Left lobe of liver (tissue), 2 donors: ENCODE measurements at regions not wholly inside any gene's neighbourhood (a gene's known extent, or its start where the extent isn't known, plus 50 kb on each side); places are given as distances from the start of the nearest gene placed in this dataset.
A peak's percentile ranks its signal among the peaks of the same experiment; 100 is the strongest.
"Not testable (repeated sequence)": the region's sequence is repeated elsewhere in the genome, so short reads cannot be mapped to it uniquely, and the experiment has no call there.

Experiments
- ATAC-seq: fragments of 200-7000 bp; cut with Tn5 transposase; one replicate; pipeline ENCODE4 v1.9.1; 2020; ENCODE audit warnings: mild to moderate bottlenecking, moderate library complexity
- DNase-seq: peaks from one replicate; pipeline ENCODE4 v3.0.0-alpha.2; 2020; ENCODE audit warnings: low spot score
- donor health status: DM: no; HTN: no; CAD: no; lungs with moderate emphysema.
- donor health status: DM: no; HTN: yes; CAD: no.

DNA sequence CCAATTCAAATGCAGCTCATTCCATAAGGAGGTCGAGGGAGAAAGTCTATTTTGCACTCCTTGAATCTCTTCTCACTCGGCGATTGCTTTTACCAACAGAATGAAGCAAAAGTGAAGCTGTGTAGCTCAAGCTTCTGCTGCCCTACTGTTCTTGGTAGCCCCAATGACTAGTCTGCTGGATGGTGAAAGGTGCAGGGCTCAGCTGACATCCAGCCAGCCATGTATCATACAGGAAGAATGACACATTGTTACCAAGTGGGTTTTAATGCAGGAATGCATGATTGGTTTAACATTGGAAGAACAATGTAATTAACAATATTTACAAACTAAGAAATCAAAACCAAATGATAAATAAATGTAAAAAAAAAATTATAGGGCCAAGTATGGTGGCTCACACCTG lies 286.2 kb upstream of the HSFY2 start:
- no peak for ATAC-seq

DNA sequence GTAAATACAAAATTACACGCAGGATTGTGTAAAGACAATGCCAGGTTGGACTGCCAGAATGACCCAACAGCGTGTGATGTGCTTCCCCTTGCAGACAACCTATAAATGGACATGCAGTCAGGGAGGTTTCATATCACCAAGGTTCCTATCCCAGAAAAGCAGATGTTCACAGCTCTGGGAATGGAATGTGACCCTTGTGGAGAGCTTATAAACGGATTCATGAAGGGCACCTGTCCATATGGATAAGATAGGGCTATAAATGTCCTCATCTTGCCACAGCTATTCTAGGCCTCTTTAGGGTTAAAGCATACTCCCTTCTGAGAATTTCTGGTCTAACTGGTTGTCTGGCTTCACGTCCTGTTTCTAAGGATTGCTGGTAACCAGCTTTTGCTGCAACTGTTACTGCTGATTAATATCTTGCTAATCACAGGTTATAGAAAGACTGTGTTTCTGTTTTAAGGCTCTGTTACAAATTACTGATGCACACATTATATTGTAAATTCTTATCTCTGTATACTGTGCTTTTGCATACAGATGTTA lies 285.4 kb upstream of the HSFY2 start:
- ATAC-seq (no peak), DNase-seq (no peak)

More for the DNA sequence above, 286.2 kb upstream of the HSFY2 start:
- no peak for DNase-seq

GRCh38 chrY:19056138-19056469 lies 282.6 kb upstream of the HSFY2 start:
- ATAC-seq (no peak), DNase-seq (no peak)

GRCh38 chrY:19055232-19056137 lies 281.9 kb upstream of the HSFY2 start:
- ATAC-seq (no peak), DNase-seq (no peak)

GRCh38 chrY:19053806-19054205 lies 280.3 kb upstream of the HSFY2 start:
- no peak for ATAC-seq
- no peak for DNase-seq

DNA sequence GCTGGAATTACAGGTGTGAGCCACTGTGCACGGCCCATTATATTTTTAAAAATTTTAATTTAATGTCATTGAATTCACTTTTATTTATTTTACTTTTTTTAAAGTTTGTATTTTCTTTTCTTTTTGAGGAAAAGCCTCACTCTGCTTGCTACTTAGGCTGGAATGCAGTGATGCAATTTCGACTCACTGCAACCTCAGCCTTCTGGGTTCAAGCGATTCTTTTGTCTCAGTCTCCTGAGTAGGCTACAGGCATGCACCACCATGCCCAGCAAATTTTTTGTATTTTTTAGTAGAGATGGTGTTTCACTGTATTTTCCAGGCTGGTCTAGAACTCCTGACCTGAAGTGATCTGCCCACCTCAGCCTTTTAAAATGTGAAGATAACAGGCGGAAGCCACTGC lies 277.5 kb upstream of the HSFY2 start:
- no peak for DNase-seq
- no peak for ATAC-seq

GRCh38 chrY:19042984-19043442 lies 269.5 kb upstream of the HSFY2 start:
- no peak for ATAC-seq
- DNase-seq: no peak

DNA sequence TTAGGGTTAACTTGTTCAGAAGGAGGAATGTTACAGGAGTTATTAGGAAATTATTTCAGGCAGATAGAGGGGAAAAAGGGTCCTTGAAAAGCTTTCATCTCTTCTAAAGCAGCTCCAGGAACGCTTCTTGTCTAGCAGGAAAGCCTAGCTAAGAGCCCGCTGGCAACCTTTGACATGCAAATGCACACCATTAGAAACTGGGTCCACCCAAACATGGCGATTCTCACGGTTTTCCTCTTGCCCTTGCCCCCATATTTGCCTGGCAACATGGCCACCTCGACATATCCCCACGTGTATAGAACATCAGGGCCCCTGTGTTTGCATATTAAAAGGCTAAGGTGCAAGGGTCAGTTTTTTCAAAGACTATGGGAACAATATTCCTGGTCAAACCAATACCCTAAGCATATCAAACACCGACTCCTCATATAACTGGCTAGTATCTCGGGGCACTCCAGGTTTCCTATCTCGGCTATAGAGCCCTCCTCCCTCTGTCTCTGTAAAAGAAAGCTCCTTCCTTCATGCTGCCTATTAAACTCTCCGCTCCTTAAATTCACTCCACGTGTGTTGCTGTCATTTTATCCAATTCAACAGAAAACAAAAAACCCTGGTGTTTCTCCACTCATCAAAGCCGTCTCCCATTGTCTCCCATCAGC lies 268.9 kb upstream of the HSFY2 start:
- ATAC-seq: no peak
- DNase-seq: no peak

DNA sequence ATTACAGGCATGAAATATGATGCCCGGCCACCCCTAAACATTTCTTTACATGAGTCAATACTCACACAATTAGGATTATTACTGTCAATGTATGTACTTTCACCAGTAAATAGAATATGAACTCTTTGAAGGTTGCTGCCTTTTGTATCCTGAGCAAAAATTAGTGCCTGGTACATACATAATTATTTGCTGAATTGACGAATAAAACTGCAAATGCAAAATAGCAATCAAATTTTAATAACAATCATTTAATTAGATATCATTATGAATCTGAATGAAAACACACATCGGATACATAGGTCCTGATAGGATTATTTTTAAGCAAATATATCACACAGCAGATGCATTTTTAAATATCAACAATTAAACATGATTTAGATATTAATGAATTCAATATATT lies 253.1 kb upstream of the HSFY2 start:
- no peak for DNase-seq
- ATAC-seq: no peak

DNA sequence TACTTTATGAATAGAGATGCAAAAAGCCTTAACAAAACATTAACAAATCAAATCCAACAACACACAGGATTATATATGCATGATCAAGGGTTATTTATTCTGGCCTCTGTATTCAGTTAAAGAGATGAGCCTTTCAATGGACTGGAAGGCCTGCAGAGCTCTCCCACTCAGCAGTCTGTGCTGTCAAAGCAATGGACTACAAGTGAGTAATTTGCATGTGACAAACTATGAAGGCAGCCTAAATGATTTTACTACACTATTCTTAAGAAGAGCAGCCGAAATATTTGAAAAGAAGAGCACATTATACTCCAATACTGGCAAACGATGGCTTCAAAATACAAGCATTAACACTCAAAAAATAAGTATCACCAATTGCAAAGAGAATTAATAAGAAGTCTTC lies 250.4 kb upstream of the HSFY2 start:
- no peak for ATAC-seq
- DNase-seq: no peak

- DNase-seq (no peak), ATAC-seq (no peak)
These were observed 246.7 kb upstream of the HSFY2 start for GRCh38 chrY:19020193-19020592.

- DNase-seq: no peak
- no peak for ATAC-seq
These were observed 243.5 kb upstream of the HSFY2 start for GRCh38 chrY:19016990-19017389.

DNA sequence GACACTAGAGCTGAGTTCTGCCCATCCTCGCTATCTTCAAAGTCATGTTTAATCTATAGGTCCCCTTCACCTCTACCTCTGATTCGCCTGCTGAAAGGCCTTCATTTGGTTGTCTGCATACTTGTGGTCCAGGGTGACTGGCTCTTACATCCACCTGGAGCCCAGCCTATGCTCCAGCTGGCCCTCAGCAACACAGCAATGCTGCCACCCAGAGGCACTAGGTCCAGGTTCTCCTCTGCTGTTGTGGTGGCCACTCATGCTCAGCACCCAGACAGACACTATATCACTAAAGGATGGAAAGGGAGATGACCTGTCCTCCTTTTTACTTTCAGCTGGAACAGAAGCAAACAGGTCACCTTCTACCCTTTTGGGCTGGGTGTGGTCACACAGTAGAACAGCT lies 242.3 kb upstream of the HSFY2 start:
- DNase-seq (peak; percentile 51), ATAC-seq (peak; percentile 97)

DNA sequence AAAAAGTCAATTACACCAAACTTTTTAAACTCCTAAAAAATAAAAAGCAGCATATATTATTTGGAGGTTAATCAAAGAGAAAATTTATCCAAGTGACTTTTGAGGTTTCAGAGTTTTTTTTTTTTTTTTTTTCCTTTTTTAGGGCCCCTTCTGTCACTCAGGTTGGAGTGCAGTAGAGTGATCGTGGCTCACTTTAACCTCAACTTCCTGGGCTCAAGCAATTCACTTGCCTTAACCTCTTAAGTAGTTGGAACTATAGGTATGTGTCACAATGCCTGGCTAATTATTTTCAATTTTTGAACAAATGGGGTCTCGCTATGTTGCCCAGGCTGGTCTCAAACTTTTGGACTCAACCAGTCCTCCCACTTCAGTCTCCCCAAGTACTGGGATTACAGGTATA lies 241.7 kb upstream of the HSFY2 start:
- DNase-seq: no peak
- ATAC-seq: no peak

- ATAC-seq: peak; percentile 66
- no peak for DNase-seq
These were observed 239.4 kb upstream of the HSFY2 start for GRCh38 chrY:19012985-19013384.

DNA sequence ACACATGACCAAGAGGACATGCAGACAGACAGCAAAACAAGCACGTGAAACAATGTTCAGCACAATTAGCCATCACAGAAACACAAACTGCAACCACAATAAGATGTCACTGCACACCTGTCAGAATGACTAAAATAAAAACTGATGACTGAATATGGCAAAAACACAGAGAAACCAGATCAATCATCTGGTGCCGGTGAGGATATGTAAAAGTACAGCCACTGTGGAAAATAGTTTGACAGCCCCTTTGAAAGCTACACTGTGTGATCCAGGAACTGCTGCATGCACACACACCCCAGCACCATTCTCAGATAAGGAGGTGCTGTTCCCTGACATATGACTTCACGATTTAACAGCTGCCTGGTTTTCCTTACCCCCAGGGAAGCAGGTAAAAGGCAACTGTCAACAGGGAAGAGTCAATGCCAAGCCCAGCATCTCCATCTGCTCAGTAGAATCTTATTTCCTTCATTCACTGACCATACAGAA lies 238.1 kb upstream of the HSFY2 start:
- DNase-seq (no peak), ATAC-seq (no peak)

GRCh38 chrY:19006234-19006633 lies 232.7 kb upstream of the HSFY2 start:
- no peak for ATAC-seq
- DNase-seq: no peak

DNA sequence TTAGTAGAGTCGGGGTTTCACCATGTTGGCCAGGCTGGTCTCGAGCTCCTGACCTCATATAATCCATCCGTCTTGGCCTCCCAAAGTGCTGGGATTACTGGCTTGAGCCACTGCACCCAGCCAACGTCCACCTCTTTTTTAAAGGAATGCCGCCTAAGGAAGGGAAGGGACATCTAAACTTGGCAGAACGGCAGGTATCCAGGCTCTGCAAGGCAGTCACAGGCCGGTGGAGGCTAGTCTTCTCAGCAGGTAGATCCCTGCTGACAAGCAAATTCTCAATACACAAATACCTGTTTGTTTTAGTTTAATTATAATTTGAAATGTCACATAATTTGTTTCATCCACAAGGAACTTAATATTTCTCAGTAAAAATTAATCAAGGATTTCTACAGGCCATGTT lies 232.0 kb upstream of the HSFY2 start:
- DNase-seq (no peak), ATAC-seq (no peak)

DNA sequence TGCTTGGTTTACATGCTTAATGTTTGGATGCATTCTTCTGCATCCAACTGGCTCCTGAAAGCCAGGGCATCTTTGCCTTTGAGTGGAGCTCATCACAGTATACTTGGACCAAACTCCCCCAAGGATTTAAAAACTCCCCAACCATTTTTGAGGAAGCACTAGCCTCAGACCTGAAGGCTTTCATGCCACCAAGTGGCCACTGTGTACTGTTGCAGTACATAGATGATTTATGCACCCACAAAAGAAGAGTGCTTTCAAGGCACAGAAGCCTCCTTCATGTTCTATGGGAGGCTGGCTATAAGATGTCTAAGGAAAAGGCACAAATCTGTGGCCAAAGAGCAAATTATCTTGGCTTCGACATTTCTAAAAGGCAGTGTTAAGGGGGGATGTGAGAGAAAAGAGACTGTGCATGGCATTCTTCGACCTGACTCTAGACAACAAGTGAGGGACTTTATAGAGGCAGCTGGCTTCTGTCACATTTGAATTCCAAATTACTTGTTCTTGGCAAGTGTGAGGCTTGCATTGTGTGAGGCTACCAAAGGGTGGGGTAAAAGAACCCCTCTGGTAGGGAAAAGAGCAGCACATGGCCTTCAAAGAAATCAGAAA lies 224.2 kb upstream of the HSFY2 start:
- ATAC-seq (no peak), DNase-seq (no peak)

GRCh38 chrY:18993480-18993879 lies 219.9 kb upstream of the HSFY2 start:
- DNase-seq (no peak), ATAC-seq (no peak)

DNA sequence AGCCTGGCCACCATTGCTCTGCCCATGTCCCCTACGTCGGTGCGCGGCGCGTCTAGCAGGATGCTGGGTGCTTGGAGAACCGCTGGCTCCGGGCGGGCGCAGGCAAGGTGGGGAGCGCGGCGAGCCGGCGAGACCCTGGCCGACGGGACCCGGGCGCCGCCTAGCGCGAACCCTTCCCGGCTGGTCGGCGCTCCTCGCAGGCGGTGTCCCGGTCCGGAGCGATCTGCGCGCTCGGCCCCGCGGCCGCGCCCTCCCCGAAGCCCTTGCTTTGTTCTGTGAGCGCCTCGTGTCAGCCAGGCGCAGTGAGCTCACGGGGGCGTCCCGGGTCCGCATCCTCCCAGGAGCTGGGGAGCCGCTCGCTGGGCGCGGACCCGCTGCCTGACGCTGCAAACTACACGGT lies 219.1 kb upstream of the HSFY2 start:
- peak; percentile 71 for ATAC-seq
- DNase-seq: not testable (repeated sequence)

DNA sequence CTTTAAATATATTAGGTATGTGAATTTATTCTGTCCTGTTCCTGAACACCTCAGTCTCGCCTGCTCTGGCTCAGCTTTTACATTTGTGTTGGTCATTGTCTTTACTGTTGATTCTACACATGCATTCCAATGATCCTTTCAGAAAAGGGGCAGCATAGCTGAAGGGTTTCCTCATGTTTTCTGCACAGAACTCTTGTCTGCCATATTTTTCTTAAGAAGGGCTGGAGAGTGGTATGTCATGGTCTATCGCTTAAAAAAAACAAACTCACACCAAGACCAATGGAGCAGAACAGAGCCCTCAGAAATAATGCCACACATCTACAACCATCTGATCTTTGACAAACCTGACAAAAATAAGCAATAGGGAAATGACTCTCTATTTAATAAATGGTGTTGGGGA lies 215.8 kb upstream of the HSFY2 start:
- ATAC-seq (no peak), DNase-seq (no peak)
